HG03280 (cell line): ENCODE measurements at regions not wholly inside any gene's neighbourhood (a gene's known extent, or its start where the extent isn't known, plus 50 kb on each side); places are given as distances from the start of the nearest gene placed in this dataset.
"Not testable (repeated sequence)": the region's sequence is repeated elsewhere in the genome, so short reads cannot be mapped to it uniquely, and the experiment has no call there.

Source experiments
- ATAC-seq: cut with Tn5 transposase; IDR thresholded peaks from one replicate; pipeline ENCODE4 v1.9.1; 2021; ENCODE audit warnings: mild to moderate bottlenecking, moderate library complexity; ENCODE audit not compliant: unreplicated experiment

DNA sequence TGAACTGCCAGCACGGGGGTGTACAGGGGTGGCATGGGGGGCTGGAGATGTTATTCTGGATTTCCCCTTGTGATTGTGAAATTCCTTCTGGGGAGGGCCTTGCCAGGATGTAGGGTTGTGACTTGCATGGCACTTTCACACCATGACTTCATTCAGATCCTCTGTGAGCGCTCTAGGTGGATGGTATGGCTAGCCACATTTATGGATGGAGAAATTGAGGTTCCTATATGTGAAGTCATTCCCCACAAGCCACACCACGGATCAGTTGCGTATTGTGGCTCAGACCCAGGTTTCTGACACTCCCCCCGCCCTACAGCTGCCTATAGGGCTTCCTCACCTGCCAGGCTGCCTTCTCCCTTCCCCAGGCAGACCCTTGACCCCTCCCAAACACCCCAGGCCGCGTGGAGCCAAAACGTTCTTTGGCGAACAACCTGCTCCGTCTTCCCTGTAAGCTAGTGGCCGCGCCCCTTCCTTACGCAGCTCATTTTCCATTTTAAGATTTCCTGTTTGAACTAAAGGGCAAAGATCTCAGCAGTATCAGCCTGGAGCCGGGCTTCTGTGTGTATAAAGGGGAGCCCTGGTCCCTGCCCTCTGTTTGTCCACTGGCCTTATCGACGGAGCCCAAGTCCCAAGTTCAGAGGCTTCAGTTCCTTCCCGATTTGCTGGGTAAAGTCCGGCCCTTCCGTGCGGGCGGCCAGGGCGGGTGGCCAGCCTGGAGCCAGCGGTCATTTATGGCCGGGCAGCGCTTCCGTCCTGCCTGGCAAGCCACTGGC is 97.8 kb upstream of the KLF4 start:
- no peak for ATAC-seq

DNA sequence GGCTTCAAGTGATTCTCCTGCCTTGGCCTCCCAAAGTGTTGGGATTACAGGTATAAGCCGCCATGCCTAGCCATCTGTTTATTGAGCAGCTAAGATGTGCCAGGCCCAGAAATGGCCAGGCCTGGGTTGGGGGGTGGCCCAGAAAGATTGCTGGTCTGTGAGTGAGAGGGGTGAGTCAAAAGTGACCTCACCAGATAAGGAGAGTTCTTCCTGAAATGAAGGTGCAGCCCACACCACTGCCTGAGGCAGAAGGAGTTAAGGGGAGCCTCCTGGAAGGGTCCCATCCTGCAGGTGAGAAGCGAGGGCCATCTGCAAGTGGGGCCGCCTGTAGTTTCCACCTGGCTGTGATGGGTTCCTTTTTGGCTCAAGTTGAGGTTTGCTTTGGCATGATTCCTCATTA is 96.9 kb upstream of the KLF4 start:
- no peak for ATAC-seq

DNA sequence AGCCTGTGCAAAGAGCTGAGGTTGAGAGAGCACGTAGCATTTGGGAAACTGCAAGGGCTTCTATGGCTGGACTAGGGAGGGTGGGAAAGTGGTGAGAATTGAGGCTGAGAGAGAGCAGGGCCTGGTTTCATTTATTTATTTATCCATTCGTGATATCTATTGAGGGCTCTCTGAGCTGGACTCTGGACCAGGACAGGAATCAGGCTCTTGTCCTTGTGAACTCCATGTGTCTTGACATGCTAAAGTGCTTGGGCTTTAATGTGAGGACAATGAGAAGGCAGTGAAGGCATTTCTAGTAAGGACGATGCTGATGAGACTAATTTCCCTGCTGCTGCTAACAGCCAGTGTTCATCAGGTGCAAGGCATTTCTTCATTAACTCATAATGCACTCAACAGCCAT is 95.9 kb upstream of the KLF4 start:
- no peak for ATAC-seq

DNA sequence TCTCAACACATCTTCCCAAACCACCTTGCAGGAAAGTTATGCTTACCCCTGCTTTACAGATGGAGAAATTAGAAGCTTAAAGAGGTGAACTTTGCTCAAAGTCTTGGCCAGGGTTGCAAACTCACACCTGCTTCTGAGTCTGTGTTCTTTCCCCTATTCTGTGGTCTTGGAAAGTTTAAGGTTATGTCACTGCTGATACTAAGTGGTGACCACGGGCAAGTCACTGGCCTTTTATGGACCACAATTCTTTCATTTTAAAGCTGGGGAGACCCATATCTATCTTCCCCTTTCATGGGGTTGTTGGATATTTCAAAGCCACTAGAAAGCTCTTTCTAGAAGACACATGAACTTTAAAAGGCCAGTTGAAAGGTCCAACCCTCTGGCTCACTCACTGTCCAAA is 95.4 kb upstream of the KLF4 start:
- ATAC-seq = no peak

DNA sequence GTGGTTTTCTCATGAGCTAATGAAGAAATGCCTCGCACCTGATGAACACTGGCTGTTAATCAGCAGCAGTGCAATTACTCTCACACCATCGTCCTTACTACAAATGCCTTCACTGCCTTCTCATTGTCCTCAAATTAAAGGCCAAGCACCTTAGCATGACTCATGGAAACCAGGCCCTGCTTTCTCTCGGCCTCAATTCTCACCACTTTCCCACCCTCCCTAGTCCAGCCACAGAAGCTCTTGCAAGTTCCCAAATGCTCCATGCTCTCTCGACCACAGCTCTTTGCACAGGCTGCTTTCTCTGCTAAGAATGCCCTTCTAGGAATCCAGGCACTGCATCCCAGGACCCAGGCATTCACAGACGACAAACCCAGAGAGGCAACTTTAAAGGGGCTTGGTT is 94.6 kb upstream of the KLF4 start:
- ATAC-seq = no peak

DNA sequence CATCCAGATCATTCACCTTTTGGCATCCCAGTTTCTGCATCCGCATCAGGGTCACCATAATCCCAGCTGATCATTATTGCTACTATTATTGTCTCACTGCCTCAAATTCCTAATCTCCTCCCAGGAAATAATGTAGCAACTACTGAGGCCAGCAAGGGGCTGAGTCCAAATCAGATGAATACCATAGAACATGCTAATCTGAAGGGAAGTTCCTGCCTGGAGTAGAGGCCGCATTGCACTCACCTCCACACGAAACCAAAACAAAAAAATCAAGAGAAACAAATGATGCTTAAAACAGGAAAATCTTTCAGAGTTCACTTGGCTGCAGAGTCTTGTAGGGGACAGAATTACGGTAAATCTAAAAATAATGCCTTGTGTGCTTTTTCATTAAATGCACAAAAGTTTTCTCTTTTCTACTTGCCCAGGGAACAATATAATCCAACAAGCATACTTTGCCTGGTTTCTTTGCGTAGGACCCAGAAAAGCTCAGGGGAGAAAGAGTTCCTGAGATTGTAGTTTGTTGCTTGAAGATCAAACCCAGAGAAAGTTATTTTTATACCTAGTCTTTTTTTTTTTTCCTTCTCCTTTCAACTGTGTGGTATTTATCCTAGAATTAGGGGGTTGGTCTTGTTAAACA is 87.7 kb upstream of the KLF4 start:
- no peak for ATAC-seq

DNA sequence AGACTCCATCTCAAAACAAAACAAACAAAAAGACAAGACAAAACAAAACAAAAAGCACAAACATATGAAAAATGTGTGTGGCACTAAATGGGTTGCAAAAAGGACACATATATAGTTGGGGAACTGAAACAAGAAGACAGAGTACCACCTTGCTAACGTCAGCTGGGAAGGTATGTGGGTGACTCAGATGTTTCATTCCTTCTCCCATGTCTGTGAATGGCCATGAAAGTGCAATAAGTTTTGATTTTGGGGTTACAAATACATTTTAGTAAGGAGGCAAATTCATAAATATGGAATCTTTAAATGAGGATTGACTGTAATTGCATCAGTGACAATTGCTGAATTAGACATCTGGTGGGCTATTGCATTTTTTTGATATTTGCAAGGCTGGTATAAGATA is 81.6 kb upstream of the KLF4 start:
- ATAC-seq = no peak

DNA sequence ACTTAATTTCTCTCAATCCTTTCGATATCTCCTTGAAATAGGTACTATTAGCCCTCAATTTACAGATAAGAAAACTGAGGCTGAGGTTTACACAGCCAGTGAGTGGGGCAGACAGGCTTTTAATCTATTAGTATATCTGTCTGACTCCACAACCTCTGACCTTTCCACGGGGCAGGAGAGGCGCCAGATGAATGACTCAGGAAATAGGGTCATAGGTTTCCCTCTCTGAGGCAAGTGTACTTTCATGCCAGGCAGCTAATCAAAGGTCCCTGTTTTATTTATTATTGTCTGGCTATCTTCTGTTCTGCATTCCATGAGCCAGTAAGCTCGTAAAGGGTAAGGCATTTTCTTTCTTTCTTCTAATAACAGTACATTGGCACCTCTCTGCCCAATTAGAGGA is 79.6 kb upstream of the KLF4 start:
- no peak for ATAC-seq

DNA sequence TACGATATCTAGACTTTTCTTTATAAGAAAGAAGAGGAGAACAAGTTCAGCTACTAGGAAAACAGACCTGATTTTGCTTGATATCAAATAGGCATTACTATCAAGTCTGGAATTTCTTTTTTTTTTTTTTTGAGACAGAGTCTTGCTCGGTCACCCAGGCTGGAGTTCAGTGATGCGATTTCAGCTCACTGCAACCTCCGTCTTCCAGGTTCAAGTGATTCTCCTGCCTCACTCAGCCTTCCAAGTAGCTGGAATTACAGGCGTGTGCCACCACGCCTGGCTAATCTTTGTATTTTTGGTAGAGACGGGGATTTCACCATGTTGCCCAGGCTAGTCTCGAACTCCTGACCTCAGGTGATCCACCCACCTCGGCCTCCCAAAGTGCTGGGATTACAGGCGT is 78.8 kb upstream of the KLF4 start:
- ATAC-seq = not testable (repeated sequence)

DNA sequence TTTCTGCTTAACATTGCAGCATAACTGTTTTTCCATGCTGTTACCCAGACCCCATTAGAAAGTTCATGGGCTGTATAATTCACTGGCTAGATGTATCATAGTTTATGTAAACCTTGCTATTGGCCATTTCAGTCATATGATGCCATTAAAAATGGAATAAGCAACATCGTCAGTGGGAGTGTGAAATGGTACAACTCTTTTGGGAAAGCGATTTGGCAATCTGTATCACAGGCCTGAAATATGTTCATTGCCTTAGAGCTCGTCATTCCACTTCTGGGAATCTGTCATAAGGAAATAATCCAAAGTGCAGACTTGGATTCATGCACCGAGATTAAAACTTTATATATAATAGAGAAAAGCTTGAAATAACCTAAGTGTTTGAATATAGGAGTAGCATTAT is 77.9 kb upstream of the KLF4 start:
- no peak for ATAC-seq

DNA sequence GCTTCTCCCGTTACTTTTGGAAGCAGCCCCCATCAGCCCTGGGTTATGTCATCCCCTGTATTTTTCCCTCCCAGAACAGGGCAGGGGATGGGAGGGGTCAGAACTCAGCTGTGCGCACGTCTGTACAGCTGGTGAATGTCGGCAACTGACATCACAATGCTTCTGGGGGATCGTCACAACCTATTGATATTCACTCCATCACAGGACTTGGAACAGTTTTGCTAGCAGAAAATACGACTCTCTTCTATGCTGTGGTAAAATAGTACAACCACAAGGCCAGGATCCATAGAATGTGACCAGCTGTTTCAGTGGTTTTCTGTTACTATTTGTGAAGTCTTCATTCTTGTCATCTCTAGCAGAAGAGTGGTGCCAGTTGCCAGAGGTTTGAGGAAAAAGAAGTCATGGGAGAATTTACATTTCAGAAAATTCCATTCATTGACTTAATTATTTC is 77.1 kb upstream of the KLF4 start:
- no peak for ATAC-seq

DNA sequence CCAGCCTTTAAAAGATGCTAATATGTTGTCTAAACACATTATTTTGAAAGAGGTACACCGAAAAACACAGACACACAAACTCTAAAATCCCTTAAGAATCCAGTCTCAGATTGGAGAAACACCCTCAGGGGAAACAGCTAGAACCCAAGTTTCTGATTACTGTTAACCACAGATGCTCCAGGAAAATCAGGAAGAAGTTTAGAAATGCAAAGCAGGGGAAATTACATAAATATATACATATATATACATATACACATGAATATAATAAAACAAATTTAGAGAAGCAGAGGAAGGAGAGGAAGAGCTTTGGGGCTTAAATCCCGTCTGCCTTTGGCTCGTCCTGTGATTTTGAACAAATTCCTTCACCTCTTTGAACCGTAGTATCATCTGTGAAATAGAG is 73.2 kb upstream of the KLF4 start:
- ATAC-seq = no peak

DNA sequence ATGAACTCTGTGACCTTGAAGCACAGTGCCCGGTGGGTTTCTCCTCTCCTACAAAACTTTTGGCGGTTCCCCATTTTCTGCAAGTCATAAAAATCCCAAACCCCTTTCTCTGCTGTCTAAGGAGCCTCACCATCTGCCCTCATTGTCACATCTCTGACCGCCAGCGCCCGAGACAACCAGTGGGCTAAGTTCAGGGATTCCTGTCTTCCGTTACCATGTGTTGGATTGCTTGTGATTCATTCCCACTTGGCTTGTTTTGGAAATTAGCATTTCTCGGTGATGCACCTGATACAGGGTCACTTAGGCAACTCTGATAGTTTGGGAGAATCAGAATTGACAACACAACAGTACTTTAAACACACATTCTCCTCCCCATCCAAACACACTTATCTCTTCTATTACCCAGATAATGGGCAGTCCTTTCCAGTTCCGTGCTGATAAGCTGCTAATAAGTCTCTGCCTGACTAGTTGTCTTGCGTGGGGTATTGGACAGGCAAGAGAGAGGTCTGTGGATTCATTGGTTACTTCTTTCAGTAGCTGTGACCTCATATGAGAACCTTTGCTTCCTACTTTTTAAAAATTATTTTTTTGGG is 70.0 kb upstream of the KLF4 start:
- no peak for ATAC-seq

DNA sequence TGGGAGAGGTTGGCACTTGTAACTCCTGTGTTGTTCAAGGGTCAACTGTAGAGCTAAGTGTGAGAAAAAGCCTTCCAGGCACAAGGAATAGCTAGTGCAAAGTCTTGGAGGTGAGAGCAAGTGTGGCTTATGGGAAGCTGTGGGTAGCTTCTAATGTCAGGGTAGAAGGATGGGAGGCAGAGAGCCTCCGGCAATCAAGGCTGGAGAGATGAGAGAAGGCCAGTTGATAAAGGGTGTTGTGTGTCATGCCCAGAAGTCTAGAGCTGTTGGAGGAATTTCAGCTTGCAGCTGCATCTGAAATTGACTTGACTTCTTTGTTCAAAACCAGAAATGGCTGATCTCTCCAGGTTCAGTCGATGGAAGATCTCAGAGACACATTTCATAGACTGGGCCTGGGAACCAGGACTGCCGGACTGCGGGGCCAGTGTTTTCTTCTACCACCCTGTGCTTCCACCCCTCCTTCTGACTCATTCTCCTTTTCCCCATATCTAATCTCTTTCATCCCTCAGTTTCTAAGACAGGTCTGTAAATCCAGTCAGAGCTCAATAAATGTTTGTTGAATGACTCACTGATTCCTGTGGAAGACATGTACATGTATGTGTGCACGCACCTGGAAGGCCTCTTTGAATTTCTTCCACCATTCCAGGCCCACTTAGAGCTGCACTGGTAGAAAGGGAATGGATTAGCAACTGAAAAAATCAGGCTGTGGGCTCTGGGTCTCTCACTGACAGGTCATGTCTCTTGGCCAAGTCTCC is 67.8 kb upstream of the KLF4 start:
- ATAC-seq = no peak

DNA sequence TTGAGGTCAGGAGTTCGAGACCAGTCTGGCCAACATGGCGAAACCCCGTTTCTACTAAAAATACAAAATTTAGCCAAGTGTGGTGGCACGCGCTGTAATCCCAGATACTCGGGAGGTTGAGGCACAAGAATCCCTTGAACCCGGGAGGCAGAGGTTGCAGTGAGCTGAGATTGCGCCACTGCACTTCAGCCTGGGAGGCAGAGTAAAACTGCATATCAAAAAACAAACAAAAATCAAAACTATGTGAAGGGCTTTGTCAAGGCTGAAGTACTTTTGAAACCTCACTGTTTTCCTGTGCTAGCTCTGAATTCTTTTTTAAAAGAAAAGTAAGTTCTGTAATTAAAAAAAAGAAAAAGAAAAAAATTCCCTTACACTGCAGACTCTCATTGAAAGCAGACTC is 65.1 kb upstream of the KLF4 start:
- no peak for ATAC-seq

DNA sequence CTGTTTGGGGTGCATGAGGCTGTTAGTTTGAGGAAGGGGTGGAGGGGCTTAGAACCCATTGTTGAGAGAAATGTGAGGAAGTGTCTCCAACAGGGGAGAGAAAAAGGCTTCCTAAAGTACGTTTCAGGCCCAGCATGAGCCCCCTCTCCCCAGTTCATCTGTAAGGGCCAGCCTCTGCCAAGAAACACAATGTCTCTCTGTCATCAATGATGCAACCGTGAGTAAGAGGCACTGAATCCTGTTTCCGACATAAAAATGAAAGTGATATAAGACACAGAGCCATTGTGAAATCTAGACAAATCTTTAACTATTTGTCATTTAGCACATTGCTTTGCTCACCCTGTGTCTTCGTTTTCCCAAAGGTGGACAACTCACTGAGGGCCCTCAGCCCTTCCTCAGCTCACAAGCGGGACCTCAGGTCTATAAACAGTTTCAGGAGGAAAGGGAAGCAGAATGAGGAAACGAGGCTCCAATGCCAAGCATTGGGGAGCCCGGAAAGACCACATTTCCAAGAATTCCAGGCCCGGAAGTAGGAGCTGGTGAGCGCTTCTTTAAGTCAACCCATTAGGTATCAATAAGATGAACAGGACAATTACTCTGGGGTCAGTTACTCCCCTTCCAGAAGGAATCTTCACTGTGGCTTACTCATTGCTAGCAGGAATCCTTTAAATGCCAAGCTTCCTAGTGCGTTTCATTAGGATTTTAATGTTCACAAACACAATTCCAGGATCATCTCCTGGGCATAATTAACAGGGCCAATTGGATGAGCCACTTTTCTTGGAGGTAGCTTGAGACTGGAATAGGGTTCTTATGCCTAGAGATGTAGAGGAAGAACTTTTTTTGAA is 59.0 kb upstream of the KLF4 start:
- no peak for ATAC-seq

DNA sequence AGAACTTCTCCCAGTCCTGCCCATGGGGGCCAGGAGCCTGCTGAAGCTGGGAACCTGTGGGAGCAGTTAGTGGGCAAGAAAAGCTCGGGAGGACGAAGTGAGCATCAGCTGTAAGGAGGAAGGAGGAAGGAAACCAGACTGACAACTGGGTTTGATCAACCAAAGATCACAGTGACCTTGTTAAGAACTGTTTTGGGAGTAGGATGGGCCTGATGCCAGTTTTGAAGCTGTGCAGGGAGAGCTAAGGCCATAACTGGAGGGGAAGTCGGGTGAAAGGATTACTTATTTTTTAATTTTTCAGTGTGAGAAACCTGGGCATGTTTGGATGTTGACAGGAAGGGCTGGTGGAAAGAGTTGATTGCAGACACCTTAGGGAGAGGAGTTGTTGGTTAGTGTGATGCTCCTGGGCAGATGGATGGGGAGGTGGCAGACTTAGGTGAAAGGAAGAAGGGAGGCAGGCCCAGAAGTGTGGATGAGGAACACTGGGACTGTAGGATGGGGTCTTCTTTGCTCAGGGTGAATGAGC is 58.3 kb upstream of the KLF4 start:
- ATAC-seq = no peak

DNA sequence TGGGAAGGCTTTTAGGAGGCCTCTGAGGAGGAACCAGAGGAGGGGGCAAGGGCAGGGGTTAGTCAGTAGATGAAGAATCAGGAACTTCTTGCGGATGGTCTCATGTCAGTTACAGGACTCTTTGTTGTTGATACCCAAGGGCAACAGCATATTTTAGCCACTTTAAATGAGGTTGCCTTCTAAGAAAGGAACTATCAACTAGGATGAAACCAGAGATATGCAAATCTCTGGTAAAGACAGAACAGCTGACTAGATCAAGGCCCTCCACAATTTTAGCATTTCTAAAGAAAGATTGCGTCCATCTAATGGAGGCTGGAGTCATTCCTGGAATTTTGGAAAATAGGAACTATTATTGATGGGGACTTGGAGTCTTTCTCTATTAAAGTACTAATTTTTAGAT is 57.7 kb upstream of the KLF4 start:
- no peak for ATAC-seq

DNA sequence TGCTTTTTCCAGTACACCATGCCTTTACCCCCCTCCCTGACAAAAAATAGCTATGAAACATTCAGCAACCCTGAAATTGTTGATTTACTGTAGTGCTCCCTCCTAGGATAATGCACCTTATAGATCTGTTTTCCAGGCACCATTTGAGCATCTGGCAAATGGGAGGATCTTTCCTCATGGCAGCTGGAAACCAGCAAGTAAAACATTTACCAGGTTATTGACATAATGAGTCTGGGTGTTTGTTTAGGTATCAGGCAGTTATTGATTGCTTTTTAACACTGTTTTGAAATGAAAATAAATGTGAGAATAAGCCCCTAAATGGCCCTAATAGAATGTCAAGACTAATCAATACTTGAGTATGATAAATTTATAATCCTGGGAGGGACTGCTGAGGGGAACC is 57.3 kb upstream of the KLF4 start:
- no peak for ATAC-seq

DNA sequence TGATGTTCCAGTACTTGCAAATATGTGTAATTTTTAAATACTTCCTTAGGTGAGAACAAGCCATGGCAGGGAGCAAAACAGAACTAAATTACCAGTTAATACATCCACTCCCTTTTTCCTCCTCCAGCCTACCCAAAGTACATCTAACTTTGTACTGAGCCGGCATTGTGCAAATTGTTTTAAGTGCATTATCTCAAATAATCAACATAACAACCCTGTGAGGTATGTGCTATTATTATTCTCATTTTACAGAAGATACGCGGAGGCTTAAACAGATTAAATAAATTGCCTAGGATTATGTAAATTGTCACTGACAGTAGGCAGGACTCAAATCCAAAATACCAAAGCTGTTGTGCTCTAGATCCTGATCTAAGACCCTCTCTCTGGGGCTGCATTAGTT is 55.5 kb upstream of the KLF4 start:
- no peak for ATAC-seq
